HEK293T (cell line): ENCODE measurements at regions not wholly inside any gene's neighbourhood (a gene's known extent, or its start where the extent isn't known, plus 50 kb on each side); places are given as distances from the start of the nearest gene placed in this dataset.

Source experiments
- ARNT ChIP-seq: fragments of 450-650 bp; IDR thresholded peaks from 2 replicates; pipeline ENCODE4 v1.6.1; 2017; ENCODE audit warnings: mild to moderate bottlenecking
- FOXA1 ChIP-seq: fragments of 450-650 bp; IDR thresholded peaks from 2 replicates; pipeline ENCODE4 v1.6.1; 2016; ENCODE audit warnings: mild to moderate bottlenecking
- FOXK2 ChIP-seq: fragments of 450-650 bp; IDR thresholded peaks from 2 replicates; pipeline ENCODE4 v1.6.1; 2016; ENCODE audit warnings: mild to moderate bottlenecking
- FOXM1 ChIP-seq: fragments of 450-650 bp; IDR thresholded peaks from 2 replicates; pipeline ENCODE4 v1.6.1; 2017; ENCODE audit warnings: mild to moderate bottlenecking, borderline replicate concordance
- HDGF ChIP-seq: fragments of 450-650 bp; IDR thresholded peaks from 2 replicates; pipeline ENCODE4 v1.6.1; 2017; ENCODE audit warnings: antibody characterized with exemption, borderline replicate concordance
- SP1 ChIP-seq: fragments of 450-650 bp; IDR thresholded peaks from 2 replicates; pipeline ENCODE4 v1.6.1; 2017
- SUZ12 ChIP-seq: fragments of 450-650 bp; IDR thresholded peaks from 2 replicates; pipeline ENCODE4 v1.6.1; 2016; ENCODE audit warnings: mild to moderate bottlenecking

GRCh38 chr3:153963012-153963411 is 158.2 kb upstream of the ARHGEF26 start:
- TF ChIP-seq ARNT = no peak
- TF ChIP-seq SUZ12 = no peak
- no peak for TF ChIP-seq SP1
- no peak for TF ChIP-seq FOXM1
- no peak for TF ChIP-seq HDGF
- no peak for TF ChIP-seq FOXA1
- TF ChIP-seq FOXK2 = no peak
